Mammary epithelial cell (primary cell): ENCODE measurements at regions not wholly inside any gene's neighbourhood (a gene's known extent, or its start where the extent isn't known, plus 50 kb on each side); places are given as distances from the start of the nearest gene placed in this dataset.

Experiments used
- CTCF ChIP-seq, 2 donors: IDR thresholded peaks in 1 of 2; conservative IDR thresholded peaks in 1 of 2; 2 replicates each; pipeline ENCODE4 v1.5.1; 2011 to 2012; ENCODE audit warnings: inconsistent platforms in 2 of 2, low read length in 2 of 2, mild to moderate bottlenecking in 2 of 2, control low read depth in 1 of 2, low read depth in 1 of 2; ENCODE audit not compliant: insufficient read depth in 1 of 2; ENCODE audit errors: extremely low read depth in 1 of 2
- EZH2 ChIP-seq: IDR thresholded peaks from 2 replicates; pipeline ENCODE4 v1.6.1; 2012; ENCODE audit warnings: low read length, inconsistent platforms, borderline replicate concordance

GRCh38 chr22:48929276-48929790, 898.3 kb downstream of the BRD1 start:
- TF ChIP-seq CTCF (conservative IDR thresholded peaks at IDR 0.05 in 1 of 2, IDR thresholded peaks at IDR 0.05 in 1 of 2; ENCODE audit: extremely low read depth in 1 of 2, insufficient read depth in 1 of 2, low read depth in 1 of 2, low read length in 2 of 2) (no peak), EZH2 (no peak)
